T47D (cell line): ENCODE measurements at regions not wholly inside any gene's neighbourhood (a gene's known extent, or its start where the extent isn't known, plus 50 kb on each side); places are given as distances from the start of the nearest gene placed in this dataset.
"Not testable (repeated sequence)": the region's sequence is repeated elsewhere in the genome, so short reads cannot be mapped to it uniquely, and the experiment has no call there.

Experiments used
- DNase-seq, 2 experiments: peaks; one replicate each; pipeline versions ENCODE4 v3.0.0 to v3.0.0-alpha.2; 2011 to 2012; ENCODE audit warnings: low read depth in 1 of 2, low spot score in 1 of 2
- JUND ChIP-seq: IDR thresholded peaks from 2 replicates; pipeline ENCODE4 v1.6.1; 2012; ENCODE audit warnings: low read depth
- in situ Hi-C: cut with HindIII; loops from 2 replicates; pipeline ENCODE4 v1.10.0; 2016; ENCODE audit warnings: low sequenced_read_pairs, low pct_unique_long_range_greater_than_20kb

GRCh38 chr7:94778711-94779459, 123.0 kb upstream of the SGCE start:
- no peak for DNase-seq
- TF ChIP-seq JUND: no peak
- in situ Hi-C loops: no loop called here

GRCh38 chr7:94779861-94780260, 123.9 kb upstream of the SGCE start:
- no peak for TF ChIP-seq JUND
- DNase-seq: no peak

GRCh38 chr7:94781236-94781635, 125.3 kb upstream of the SGCE start:
- in situ Hi-C loops: no loop called here
- no peak for TF ChIP-seq JUND
- no peak for DNase-seq

More at GRCh38 chr7:94779861-94780260, 123.9 kb upstream of the SGCE start:
- in situ Hi-C loops: no loop called here

- no peak for DNase-seq
- in situ Hi-C loops: no loop called here
- no peak for TF ChIP-seq JUND
Measured at GRCh38 chr7:94782777-94783176, 124.6 kb upstream of the PPP1R9A start.

- in situ Hi-C loops: no loop called here
- DNase-seq: no peak
- TF ChIP-seq JUND: no peak
Measured at GRCh38 chr7:94787285-94787684, 120.1 kb upstream of the PPP1R9A start.

GRCh38 chr7:94788378-94788777, 119.0 kb upstream of the PPP1R9A start:
- DNase-seq, in situ Hi-C loops: not testable (repeated sequence)

GRCh38 chr7:94792241-94792640, 115.2 kb upstream of the PPP1R9A start:
- no peak for DNase-seq
- TF ChIP-seq JUND: no peak
- in situ Hi-C loops: no loop called here

- in situ Hi-C loops, DNase-seq: not testable (repeated sequence)
Measured at GRCh38 chr7:94797404-94797803, 110.0 kb upstream of the PPP1R9A start.

GRCh38 chr7:94803821-94804220, 103.6 kb upstream of the PPP1R9A start:
- no peak for DNase-seq
- in situ Hi-C loops: no loop called here
- no peak for TF ChIP-seq JUND

GRCh38 chr7:94808673-94809072, 98.7 kb upstream of the PPP1R9A start:
- DNase-seq, in situ Hi-C loops: not testable (repeated sequence)

GRCh38 chr7:94810496-94810895, 96.9 kb upstream of the PPP1R9A start:
- DNase-seq: no peak
- TF ChIP-seq JUND: no peak
- in situ Hi-C loops: no loop called here

- in situ Hi-C loops: no loop called here
- TF ChIP-seq JUND: no peak
- no peak for DNase-seq
Measured at GRCh38 chr7:94813917-94814316, 93.5 kb upstream of the PPP1R9A start.

GRCh38 chr7:94823947-94824346, 83.4 kb upstream of the PPP1R9A start:
- TF ChIP-seq JUND: no peak
- DNase-seq: peak in 1 of 2 experiments; percentile 54
- in situ Hi-C loops: no loop called here

- DNase-seq: no peak
- no peak for TF ChIP-seq JUND
- in situ Hi-C loops: no loop called here
Measured at GRCh38 chr7:94829987-94830386, 77.4 kb upstream of the PPP1R9A start.
